GM12878 (cell line): ENCODE measurements at regions not wholly inside any gene's neighbourhood (a gene's known extent, or its start where the extent isn't known, plus 50 kb on each side); places are given as distances from the start of the nearest gene placed in this dataset.

Experiments
- ATAC-seq: fragments of 200-7000 bp; cut with Tn5 transposase; 3 replicates; pipeline ENCODE4 v1.9.1; 2020; ENCODE audit warnings: mild to moderate bottlenecking, moderate library complexity
- BruUV-seq: library from RNA; stranded (reverse); fragments of 400-500 nt; replicated peaks from 2 replicates; lab custom pipeline; 2021; lab: Mats Ljungman, UMichigan
- CTCF ChIA-PET: fragments of 300-600 bp; sonication (Branson Sonifier 250); formaldehyde crosslinking; extraction: SDS; loops from one replicate; lab custom pipeline; 2021; ENCODE audit warnings: inconsistent platforms; lab: Yijun Ruan, JAX
- POLR2A ChIA-PET: fragments of 350-600 bp; formaldehyde crosslinking; extraction: SDS; loops from one replicate; lab custom pipeline; 2021; ENCODE audit warnings: inconsistent platforms; lab: Charles Lee
- RAD21 ChIA-PET: fragments of 300-600 bp; sonication (Branson Sonifier 250); formaldehyde crosslinking; loops from one replicate; lab custom pipeline; 2023; ENCODE audit warnings: antibody characterized with exemption; ENCODE audit not compliant: unreplicated experiment; lab: Charles Lee
- SMC1A ChIA-PET: fragments of 300-600 bp; sonication (Branson Sonifier 250); formaldehyde crosslinking; loops from one replicate; lab custom pipeline; 2023; ENCODE audit not compliant: unreplicated experiment, uncharacterized antibody; lab: Charles Lee
- DNase-seq: peaks from one replicate; pipeline ENCODE4 v3.0.0-alpha.2; 2011; ENCODE audit warnings: low read depth, low spot score
- FAIRE-seq: peaks from 3 replicates; lab custom pipeline; 2011; peaks lifted over from hg19 to GRCh38; lab: Jason Lieb, UNC
- H2AFZ ChIP-seq: 2 replicates; pipeline ENCODE4 v1.6.0; 2011; ENCODE audit warnings: low read depth, low read length, control low read depth; ENCODE audit not compliant: control insufficient read depth
- H3K27ac ChIP-seq: 2 replicates; pipeline ENCODE4 v1.5.1; 2011; ENCODE audit warnings: control low read depth; ENCODE audit not compliant: control insufficient read depth, insufficient read depth
- H3K27me3 ChIP-seq, 2 experiments: replicated peaks in 1 of 2; 2 replicates each; pipeline versions ENCODE4 v1.6.0 to v1.6.1; 2011; ENCODE audit warnings: low read length in 1 of 2; ENCODE audit not compliant: control insufficient read depth in 2 of 2, insufficient read depth in 2 of 2
- H3K36me3 ChIP-seq, 2 experiments: 2 replicates each; pipeline ENCODE4 v1.5.1; 2011; ENCODE audit warnings: low read length in 1 of 2; ENCODE audit not compliant: control insufficient read depth in 2 of 2, insufficient read depth in 2 of 2
- H3K4me1 ChIP-seq: 2 replicates; pipeline ENCODE4 v1.6.1; 2011; ENCODE audit warnings: mild to moderate bottlenecking, low read length, moderate library complexity, mixed read lengths; ENCODE audit not compliant: control insufficient read depth, insufficient read depth
- H3K4me2 ChIP-seq: 2 replicates; pipeline ENCODE4 v1.6.0; 2011; ENCODE audit warnings: control low read depth; ENCODE audit not compliant: control insufficient read depth, insufficient read depth
- H3K4me3 ChIP-seq: fragments of 200-600 bp; sonication (generic); 2 replicates; pipeline ENCODE4 v1.5.1; 2016
- H3K79me2 ChIP-seq: 2 replicates; pipeline ENCODE4 v1.6.0; 2011; ENCODE audit warnings: low read length; ENCODE audit not compliant: control insufficient read depth, insufficient read depth
- H3K9ac ChIP-seq: 2 replicates; pipeline ENCODE4 v1.8.0; 2011; ENCODE audit warnings: low read length, control low read depth, mixed read lengths; ENCODE audit not compliant: control insufficient read depth, insufficient read depth
- H3K9me3 ChIP-seq: replicated peaks from 3 replicates; pipeline ENCODE4 v1.5.1; 2011; ENCODE audit warnings: mild to moderate bottlenecking, low read length; ENCODE audit not compliant: control insufficient read depth, insufficient read depth
- H4K20me1 ChIP-seq: 2 replicates; pipeline ENCODE4 v1.6.0; 2011; ENCODE audit not compliant: control insufficient read depth, insufficient read depth
- BRCA1 ChIP-seq: IDR thresholded peaks from 2 replicates; pipeline ENCODE4 v1.6.1; 2011; ENCODE audit warnings: low read depth, low read length, improper control_type of control experiment
- CBX3 ChIP-seq: fragments of 200-600 bp; sonication (generic); IDR thresholded peaks from 2 replicates; pipeline ENCODE4 v1.6.1; 2016; ENCODE audit warnings: low read depth, borderline replicate concordance
- IKZF2 ChIP-seq, 2 experiments: fragments of 450-650 bp; IDR thresholded peaks; 2 replicates each; pipeline ENCODE4 v1.6.1; 2017; ENCODE audit warnings: mild to moderate bottlenecking in 2 of 2, moderate library complexity in 2 of 2
- JUNB ChIP-seq: IDR thresholded peaks from 2 replicates; pipeline ENCODE4 v1.6.1; 2016; ENCODE audit warnings: antibody characterized with exemption, mild to moderate bottlenecking
- KAT2A ChIP-seq: conservative IDR thresholded peaks from 2 replicates; pipeline ENCODE4 v1.6.1; 2011; ENCODE audit warnings: low read depth, low read length; ENCODE audit not compliant: control insufficient read depth
- RAD21 ChIP-seq: IDR thresholded peaks from 2 replicates; pipeline ENCODE4 v1.6.1; 2011; ENCODE audit warnings: mild to moderate bottlenecking, low read depth, low read length, moderate library complexity; ENCODE audit not compliant: insufficient read depth
- TARDBP ChIP-seq: IDR thresholded peaks from 2 replicates; pipeline ENCODE4 v1.6.1; 2016; ENCODE audit warnings: borderline replicate concordance
- TCF3 ChIP-seq: IDR thresholded peaks from 2 replicates; pipeline ENCODE4 v1.6.1; 2012; ENCODE audit warnings: low read depth, mild to moderate bottlenecking, low read length, borderline replicate concordance; ENCODE audit not compliant: insufficient read depth
- TCF7 ChIP-seq: IDR thresholded peaks from 2 replicates; pipeline ENCODE4 v1.6.1; 2014; ENCODE audit warnings: antibody characterized with exemption, borderline replicate concordance
- ZBTB11 ChIP-seq: fragments of 450-650 bp; formaldehyde crosslinking; IDR thresholded peaks from 2 replicates; pipeline ENCODE4 v1.5.0; 2022; ENCODE audit warnings: mild to moderate bottlenecking, missing genetic modification characterization
- whole genome bisulfite sequencing: methylation state at CpG from one replicate; pipeline ENCODE4 v1.1.6; 2016; ENCODE audit warnings: low lambda C conversion rate; ENCODE audit not compliant: insufficient replicate concordance, insufficient coverage; ENCODE audit errors: missing lambda C conversion rate; 5-methylcytosine and 5-hydroxymethylcytosine counted together
- in situ Hi-C: fragments of 300-500 bp; cut with MboI; formaldehyde crosslinking; loops from 9 replicates; pipeline ENCODE4 v1.14.3; 2018; ENCODE audit warnings: mixed read lengths
- intact Hi-C: fragments of 100-400 bp; cut with micrococcal nuclease; formaldehyde crosslinking; loops from one replicate; pipeline ENCODE4 v1.14.2; 2022; ENCODE audit not compliant: unreplicated experiment
- TF ChIP-seq, protein P1 (sequence below): fragments of 150-350 bp; IDR thresholded peaks from 2 replicates; pipeline ENCODE4 v1.6.1; 2014; ENCODE audit warnings: mild to moderate bottlenecking, low read depth, low read length

- in situ Hi-C loops = no loop called here
- ATAC-seq (no peak), DNase-seq (no peak)
Measured at GRCh38 chr13:48797761-48798160, 144.0 kb downstream of the CYSLTR2 start.

More at GRCh38 chr13:48797761-48798160, 144.0 kb downstream of the CYSLTR2 start:
- SMC1A ChIA-PET = no interaction called here
- no peak overlapping the region for H2AFZ ChIP-seq
- H3K36me3 ChIP-seq = no peaks in the 10 kb centered on the region
- no peaks in the 10 kb centered on the region for H3K9me3 ChIP-seq
- H3K27me3 ChIP-seq = no peaks in the 10 kb centered on the region; a peak in 2 of 4 replicates
- H3K4me2 ChIP-seq = no peak overlapping the region
- H3K79me2 ChIP-seq = no peaks in the 10 kb centered on the region
- FAIRE-seq = no peak
- TF ChIP-seq ZBTB11 (CRISPR knock-in tag) (no peak), TCF7 (no peak), KAT2A (no peak), TCF3 (no peak), JUNB (no peak), TARDBP (no peak), CBX3 (no peak), BRCA1 (no peak), IKZF2 (IDR thresholded peaks at IDR 0.05) (no peak), RAD21 (no peak)
- TF ChIP-seq, protein P1, sequence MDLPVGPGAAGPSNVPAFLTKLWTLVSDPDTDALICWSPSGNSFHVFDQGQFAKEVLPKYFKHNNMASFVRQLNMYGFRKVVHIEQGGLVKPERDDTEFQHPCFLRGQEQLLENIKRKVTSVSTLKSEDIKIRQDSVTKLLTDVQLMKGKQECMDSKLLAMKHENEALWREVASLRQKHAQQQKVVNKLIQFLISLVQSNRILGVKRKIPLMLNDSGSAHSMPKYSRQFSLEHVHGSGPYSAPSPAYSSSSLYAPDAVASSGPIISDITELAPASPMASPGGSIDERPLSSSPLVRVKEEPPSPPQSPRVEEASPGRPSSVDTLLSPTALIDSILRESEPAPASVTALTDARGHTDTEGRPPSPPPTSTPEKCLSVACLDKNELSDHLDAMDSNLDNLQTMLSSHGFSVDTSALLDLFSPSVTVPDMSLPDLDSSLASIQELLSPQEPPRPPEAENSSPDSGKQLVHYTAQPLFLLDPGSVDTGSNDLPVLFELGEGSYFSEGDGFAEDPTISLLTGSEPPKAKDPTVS = no peak
- no peak overlapping the region for H3K9ac ChIP-seq
- 26% methylated on average over 1 of the region's 1 CpG for WGBS
- RAD21 ChIA-PET = no interaction called here
- CTCF ChIA-PET = no interaction called here
- POLR2A ChIA-PET = no interaction called here
- intact Hi-C loops = no loop called here
- H3K4me1 ChIP-seq = no peaks in the 10 kb centered on the region
- H3K27ac ChIP-seq = no peak overlapping the region
- no peak overlapping the region for H3K4me3 ChIP-seq
- BruUV-seq = no TSS peak
- H4K20me1 ChIP-seq = no peaks in the 10 kb centered on the region
